Lung microvascular endothelial cell (primary cell): ENCODE measurements at regions not wholly inside any gene's neighbourhood (a gene's known extent, or its start where the extent isn't known, plus 50 kb on each side); places are given as distances from the start of the nearest gene placed in this dataset.
A peak's percentile ranks its signal among the peaks of the same experiment; 100 is the strongest.
"Not testable (repeated sequence)": the region's sequence is repeated elsewhere in the genome, so short reads cannot be mapped to it uniquely, and the experiment has no call there.

Experiments used
- DNase-seq, 2 donors: peaks; one replicate each; pipeline versions ENCODE4 v3.0.0 to v3.0.0-alpha.2; 2010; ENCODE audit warnings: low read depth in 2 of 2

- no peak for DNase-seq
These were observed 468.9 kb downstream of the UQCRFS1 start for GRCh38 chr19:28744014-28744413.

GRCh38 chr19:28737021-28737895 lies 475.7 kb downstream of the UQCRFS1 start:
- peak; percentile 49 to 57 for DNase-seq

GRCh38 chr19:28736528-28736927 lies 476.4 kb downstream of the UQCRFS1 start:
- peak; percentile 4 to 49 for DNase-seq

GRCh38 chr19:28731577-28731976 lies 481.4 kb downstream of the UQCRFS1 start:
- no peak for DNase-seq

- no peak for DNase-seq
These were observed 482.0 kb downstream of the UQCRFS1 start for GRCh38 chr19:28730791-28731512.

- DNase-seq: peak in 1 of 2 donors; percentile 38
These were observed 485.3 kb downstream of the UQCRFS1 start for GRCh38 chr19:28727480-28728159.

- DNase-seq: no peak
These were observed 486.1 kb downstream of the UQCRFS1 start for GRCh38 chr19:28726533-28727479.

- DNase-seq: no peak
These were observed 494.0 kb downstream of the UQCRFS1 start for GRCh38 chr19:28718909-28719308.

- no peak for DNase-seq
These were observed 497.8 kb downstream of the UQCRFS1 start for GRCh38 chr19:28715157-28715556.

- DNase-seq: no peak
These were observed 501.5 kb downstream of the UQCRFS1 start for GRCh38 chr19:28711411-28711810.

- peak; percentile 74 to 75 for DNase-seq
These were observed 502.7 kb downstream of the UQCRFS1 start for GRCh38 chr19:28710278-28710677.

GRCh38 chr19:28706693-28707092 lies 506.3 kb downstream of the UQCRFS1 start:
- no peak for DNase-seq

GRCh38 chr19:28705008-28705407 lies 507.9 kb downstream of the UQCRFS1 start:
- peak; percentile 4 to 73 for DNase-seq

- no peak for DNase-seq
These were observed 509.5 kb downstream of the UQCRFS1 start for GRCh38 chr19:28703400-28703956.

- DNase-seq: no peak
These were observed 511.5 kb downstream of the UQCRFS1 start for GRCh38 chr19:28701491-28701890.

- DNase-seq: no peak
These were observed 512.8 kb downstream of the UQCRFS1 start for GRCh38 chr19:28700176-28700575.

GRCh38 chr19:28697308-28697707 lies 515.6 kb downstream of the UQCRFS1 start:
- DNase-seq: no peak

- DNase-seq: no peak
These were observed 518.1 kb downstream of the UQCRFS1 start for GRCh38 chr19:28694812-28695211.

GRCh38 chr19:28691683-28692082 lies 521.3 kb downstream of the UQCRFS1 start:
- no peak for DNase-seq

GRCh38 chr19:28689464-28689863 lies 523.5 kb downstream of the UQCRFS1 start:
- not testable (repeated sequence) for DNase-seq

- DNase-seq: no peak
These were observed 525.7 kb downstream of the UQCRFS1 start for GRCh38 chr19:28687296-28687695.
